ENCODE measurements at regions not wholly inside any gene's neighbourhood (a gene's known extent, or its start where the extent isn't known, plus 50 kb on each side); places are given as distances from the start of the nearest gene placed in this dataset.

DNA sequence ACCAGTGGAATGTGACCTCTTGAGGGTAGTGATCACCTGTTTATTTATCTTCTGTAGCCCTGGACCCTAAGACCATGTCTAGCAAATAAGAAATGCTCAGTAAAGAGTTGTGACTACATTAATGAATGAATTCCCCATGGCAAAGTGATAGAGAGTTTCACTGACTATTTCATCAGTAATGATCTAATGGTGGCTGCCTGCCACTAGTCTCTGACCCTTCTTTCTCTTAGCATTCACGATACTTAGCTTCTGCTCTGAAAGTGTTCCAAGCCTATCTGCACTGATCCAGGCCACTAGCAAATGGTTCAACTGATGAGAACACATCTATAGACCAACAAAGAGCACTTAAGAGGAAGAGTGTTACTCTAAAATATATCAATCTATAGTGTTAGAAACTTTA, 50.0 kb upstream of the RASGEF1B start:
- Histone ChIP-seq H3K27ac (no peak overlapping the region), H3K4me3 (no peak overlapping the region)

Measured in skin epidermis (tissue), 12 donors.